ENCODE measurements at regions not wholly inside any gene's neighbourhood (a gene's known extent, or its start where the extent isn't known, plus 50 kb on each side); places are given as distances from the start of the nearest gene placed in this dataset.

- ChIA-PET POLR2A (interaction anchor here (1.5 kb wide), 1 partner anchor 371 kb away, joined by 5 read pairs; no protein-coding TSS in a partner anchor), CTCF (ENCODE audit: low intra/inter-chr PET ratio) (no interaction called here)
- H2AFZ ChIP-seq (ENCODE audit: low read depth, low read length), result no peak overlapping the region
- intact Hi-C loops (cut with micrococcal nuclease), result no loop called here
- no peak overlapping the region for H3K4me3 ChIP-seq
- H3K4me2 ChIP-seq (ENCODE audit: insufficient read depth, low read length), result no peak overlapping the region
- H4K20me1 ChIP-seq (replicated peaks; ENCODE audit: control insufficient read depth, insufficient read depth, low read length), result no peaks in the 10 kb centered on the region
- no peak for TF ChIP-seq SNIP1 (IDR thresholded peaks at IDR 0.05; ENCODE audit: low read depth)
- no peak for TF ChIP-seq XRCC4 (IDR thresholded peaks at IDR 0.05; ENCODE audit: extremely low read depth, insufficient read depth, insufficient read length)
- TF ChIP-seq MED1 (CRISPR knock-in tag; IDR thresholded peaks at IDR 0.05; ENCODE audit: borderline replicate concordance), result no peak
- TF ChIP-seq TAF7 (tag; IDR thresholded peaks at IDR 0.05), result no peak
- no peak for TF ChIP-seq ZNF408 (CRISPR knock-in tag; IDR thresholded peaks at IDR 0.05; ENCODE audit: low read depth)
- TF ChIP-seq FUS (optimal IDR thresholded peaks at IDR 0.05; ENCODE audit: low read depth, low read length), result no peak
- TF ChIP-seq MCM5 (IDR thresholded peaks at IDR 0.05; ENCODE audit: low read depth), result no peak
- no peak for TF ChIP-seq PTTG1 (tag; IDR thresholded peaks at IDR 0.05; ENCODE audit: low read depth)
- TF ChIP-seq GABPB2 (CRISPR knock-in tag; conservative IDR thresholded peaks at IDR 0.05), result no peak
- TF ChIP-seq ESRRA (IDR thresholded peaks at IDR 0.05; ENCODE audit: borderline replicate concordance, low read depth), result no peak
- TF ChIP-seq ZNF184 (CRISPR knock-in tag; IDR thresholded peaks at IDR 0.05), result no peak
- TF ChIP-seq PHF20 (IDR thresholded peaks at IDR 0.05; ENCODE audit: partially characterized antibody), result no peak
- TF ChIP-seq ZNF263 (CRISPR knock-in tag; IDR thresholded peaks at IDR 0.05; ENCODE audit: borderline replicate concordance), result no peak
- TF ChIP-seq MTA3 (IDR thresholded peaks at IDR 0.05; ENCODE audit: borderline replicate concordance), result no peak
- no peak for TF ChIP-seq ZNF668 (CRISPR knock-in tag; IDR thresholded peaks at IDR 0.05)
- TF ChIP-seq ZNF274 (IDR thresholded peaks at IDR 0.05; ENCODE audit: borderline replicate concordance, low read depth, low read length), result no peak
- TF ChIP-seq ZNF232 (CRISPR knock-in tag; IDR thresholded peaks at IDR 0.05), result no peak
- TF ChIP-seq REST (IDR thresholded peaks at IDR 0.05; ENCODE audit: borderline replicate concordance), result no peak
- TF ChIP-seq REST (CRISPR knock-in tag; IDR thresholded peaks at IDR 0.05; ENCODE audit: low read depth), result no peak
- BruUV-seq (replicated peaks), result no TSS peak
- FAIRE-seq, result no peak
- H3K4me1 ChIP-seq (replicated peaks in 1 of 2; ENCODE audit: control insufficient read depth in 2 of 2, insufficient read depth in 2 of 2, low read length in 2 of 2), result no peaks in the 10 kb centered on the region; a peak in 1 of 5 replicates
- DNase-seq (ENCODE audit: extremely low read depth in 1 of 4, low spot score in 3 of 4), result no peak
- H3K27ac ChIP-seq (ENCODE audit: extremely low read depth, low read depth, low read length), result no peak overlapping the region
- peaks cover 0 to 4% of the 10 kb centered on the region in 2 experiments; a peak in 2 of 5 replicates for H3K27me3 ChIP-seq (ENCODE audit: control insufficient read depth in 2 of 2, insufficient read depth in 2 of 2, low read length in 2 of 2)
- no peaks in the 10 kb centered on the region; the same call in 1 of the 2 replicates for H3K9me3 ChIP-seq (replicated peaks; ENCODE audit: control insufficient read depth, insufficient read depth, low read depth, low read length)
- 14% methylated on average over 3 of the region's 3 CpGs for WGBS (ENCODE audit: insufficient coverage, low coverage, missing lambda C conversion rate)
- H3K79me2 ChIP-seq (ENCODE audit: control insufficient read depth, insufficient read depth, low read length), result no peaks in the 10 kb centered on the region
- H3K36me3 ChIP-seq (ENCODE audit: control insufficient read depth, insufficient read depth, low read length), result no peaks in the 10 kb centered on the region
- no peak for ATAC-seq
- H3K9ac ChIP-seq (ENCODE audit: insufficient read depth in 1 of 2, low read depth in 2 of 2, low read length in 2 of 2), result no peak overlapping the region
- in situ Hi-C loops (cut with MboI), result no loop called here
- no peaks in the 10 kb centered on the region for H3K9me1 ChIP-seq (ENCODE audit: control insufficient read depth, insufficient read depth, low read length)
Observed at GRCh38 chr13:27354379-27354778, 70.0 kb upstream of the GTF3A start.
